GM18868 (cell line): ENCODE measurements at regions not wholly inside any gene's neighbourhood (a gene's known extent, or its start where the extent isn't known, plus 50 kb on each side); places are given as distances from the start of the nearest gene placed in this dataset.
"Not testable (repeated sequence)": the region's sequence is repeated elsewhere in the genome, so short reads cannot be mapped to it uniquely, and the experiment has no call there.

ENCODE experiments used
- ATAC-seq: cut with Tn5 transposase; IDR thresholded peaks from one replicate; pipeline ENCODE4 v1.9.1; 2021; ENCODE audit warnings: mild to moderate bottlenecking, moderate library complexity; ENCODE audit not compliant: unreplicated experiment

DNA sequence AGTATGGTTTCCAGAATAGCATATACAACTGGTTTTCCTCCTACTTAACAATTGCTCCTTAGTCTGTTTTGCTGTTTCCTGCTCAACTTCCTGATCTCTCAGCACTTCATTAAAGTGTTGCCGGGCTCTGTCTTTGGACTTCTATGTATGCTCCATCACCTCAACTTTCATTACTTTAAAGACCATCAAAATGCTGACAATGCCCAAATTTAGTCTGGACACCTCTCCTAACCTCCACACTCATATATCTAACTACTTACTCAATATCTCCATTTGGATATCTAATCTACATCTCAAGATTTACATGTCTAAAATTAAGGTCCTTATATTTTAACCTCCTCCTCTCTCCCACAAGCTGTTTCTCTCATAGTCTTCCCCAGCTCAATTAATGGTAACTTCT is 54.4 kb upstream of the LGR5 start:
- ATAC-seq, result no peak

DNA sequence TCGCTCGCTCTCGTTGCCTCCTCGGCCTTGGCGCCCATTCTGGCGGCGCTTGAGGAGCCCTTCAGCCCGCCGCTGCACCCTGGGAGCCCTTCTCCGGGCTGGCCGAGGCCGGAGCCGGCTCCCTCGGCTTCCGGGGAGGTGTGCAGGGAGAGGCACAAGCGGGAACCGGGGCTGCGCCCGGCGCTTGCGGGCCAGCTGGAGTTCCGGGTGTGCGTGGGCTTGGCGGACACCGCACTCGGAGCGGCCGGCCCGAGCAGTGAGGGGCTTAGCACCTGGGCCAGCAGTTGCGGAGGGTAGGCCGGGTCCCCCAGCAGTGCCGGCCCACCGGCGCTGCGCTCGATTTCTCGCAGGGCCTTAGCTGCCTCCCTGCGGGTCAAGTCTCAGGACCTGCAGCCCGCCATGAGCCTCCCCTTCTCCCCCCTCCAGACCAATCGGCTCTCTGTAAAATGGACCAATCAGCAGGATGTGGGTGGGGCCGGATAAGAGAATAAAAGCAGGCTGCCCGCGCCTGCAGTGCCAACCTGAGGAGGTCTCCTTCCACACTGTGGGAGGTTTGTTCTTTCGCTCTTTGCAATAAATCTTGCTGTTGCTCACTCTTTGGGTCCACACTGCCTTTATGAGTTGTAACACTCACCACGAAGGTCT is 62.8 kb upstream of the LGR5 start:
- ATAC-seq, result not testable (repeated sequence)

DNA sequence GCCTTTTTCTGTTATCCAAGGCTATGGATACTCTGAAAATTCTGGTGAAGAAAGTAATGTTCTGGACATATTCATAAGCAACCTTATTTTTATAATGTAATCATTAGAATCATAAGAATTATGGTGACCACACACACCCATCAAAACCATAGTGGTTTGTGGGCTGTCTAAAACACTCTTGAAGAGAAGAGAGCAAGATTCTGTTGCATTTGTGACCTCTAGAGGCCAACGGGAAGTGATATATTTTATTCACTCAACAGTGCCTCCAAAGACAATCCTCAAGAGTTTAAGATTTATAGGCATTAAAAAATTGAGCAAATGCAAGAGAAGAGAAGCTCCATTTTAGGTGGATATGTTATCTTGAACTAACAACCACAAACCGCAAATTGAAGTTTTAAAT is 68.5 kb upstream of the LGR5 start:
- ATAC-seq, result no peak

DNA sequence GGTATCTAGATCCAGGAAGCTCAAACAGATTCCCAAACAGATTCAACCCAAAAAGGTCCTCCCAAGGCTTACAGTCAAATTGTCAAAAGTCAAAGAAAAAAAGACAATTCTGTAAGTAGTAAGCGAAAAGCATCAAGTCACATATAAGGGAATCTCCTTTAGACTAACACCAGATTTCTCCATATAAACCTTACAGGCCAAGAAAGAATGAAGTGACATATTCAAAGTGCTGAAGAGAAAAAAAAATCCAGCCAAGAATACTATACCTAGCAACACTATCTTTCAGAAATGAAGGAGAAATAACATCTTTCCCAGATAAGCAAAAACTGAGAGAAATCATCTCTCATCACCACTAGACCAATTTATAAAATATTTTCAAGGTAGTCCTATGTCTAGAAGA is 79.6 kb upstream of the LGR5 start:
- no peak for ATAC-seq

DNA sequence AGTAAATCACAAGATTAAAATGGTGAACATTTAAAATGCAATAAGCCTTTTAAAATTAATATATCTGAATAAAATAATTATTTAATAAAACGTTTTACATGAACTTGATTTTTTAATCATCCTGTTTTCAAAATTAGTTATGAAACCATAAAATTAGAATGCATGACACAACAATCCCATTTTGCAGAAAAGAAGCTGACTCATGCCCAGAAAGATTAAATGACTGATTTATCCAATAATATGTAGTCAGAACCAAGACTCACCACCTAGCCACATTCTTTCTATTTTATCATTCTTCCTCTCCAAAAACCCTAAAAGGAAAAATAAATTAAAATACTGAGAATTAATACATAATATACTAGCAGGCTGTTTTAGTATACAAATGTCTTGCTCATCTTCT is 83.0 kb upstream of the LGR5 start:
- no peak for ATAC-seq

DNA sequence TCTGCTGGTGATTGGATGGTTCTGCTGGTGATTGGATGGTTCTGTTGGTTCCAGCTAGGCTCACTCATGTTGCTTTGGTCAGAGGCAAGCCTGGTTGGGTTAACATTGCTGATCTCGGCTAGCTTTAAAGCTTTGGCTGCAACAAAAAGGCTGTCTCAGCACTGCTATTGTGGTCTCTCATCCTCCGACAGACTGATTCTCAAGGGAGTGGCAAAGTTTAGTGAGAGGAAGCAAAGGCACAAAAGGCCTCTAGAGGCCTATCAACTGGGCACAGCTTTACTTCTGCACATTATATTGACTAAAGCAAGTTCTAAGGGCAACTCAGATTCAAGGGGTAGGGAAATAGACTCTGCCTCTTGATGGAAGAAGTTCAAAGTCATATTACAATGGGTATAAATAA is 84.7 kb upstream of the LGR5 start:
- ATAC-seq, result no peak

DNA sequence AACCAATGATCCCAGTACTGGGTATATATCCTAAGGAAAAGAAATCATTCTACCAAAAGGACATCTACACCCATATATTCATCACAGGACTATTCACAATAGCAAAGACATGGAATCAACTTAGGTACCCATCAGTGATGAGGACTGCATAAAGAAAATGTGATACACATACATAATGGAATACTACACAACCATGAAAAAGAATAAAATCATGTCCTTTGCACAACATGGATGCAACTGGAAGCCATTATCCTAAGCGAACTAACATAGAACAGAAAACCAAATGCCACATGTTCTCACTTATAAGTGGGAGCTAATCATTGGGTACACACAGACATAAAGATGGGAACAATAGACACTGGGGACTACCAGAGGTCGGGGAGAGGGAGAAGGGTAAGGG is 86.0 kb upstream of the LGR5 start:
- no peak for ATAC-seq

DNA sequence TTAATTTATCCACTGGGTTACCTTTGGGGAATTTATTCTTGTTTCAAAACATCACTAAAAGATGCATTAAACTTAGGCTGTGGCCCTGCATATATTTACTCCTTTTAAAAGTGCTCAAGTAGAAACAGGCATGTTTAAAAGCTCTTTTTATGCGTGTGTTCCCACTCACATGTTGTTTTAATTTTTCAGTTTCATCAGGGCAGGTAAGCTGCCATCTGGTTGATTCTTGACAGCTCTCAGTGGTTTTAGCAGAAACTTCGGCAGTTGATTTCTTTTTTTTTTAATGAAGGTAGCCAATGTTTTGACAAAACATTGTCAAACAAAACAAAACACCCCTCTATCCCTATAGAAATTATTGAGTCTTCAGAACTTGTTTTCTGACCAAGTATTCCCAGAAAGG is 89.6 kb upstream of the LGR5 start:
- no peak for ATAC-seq

DNA sequence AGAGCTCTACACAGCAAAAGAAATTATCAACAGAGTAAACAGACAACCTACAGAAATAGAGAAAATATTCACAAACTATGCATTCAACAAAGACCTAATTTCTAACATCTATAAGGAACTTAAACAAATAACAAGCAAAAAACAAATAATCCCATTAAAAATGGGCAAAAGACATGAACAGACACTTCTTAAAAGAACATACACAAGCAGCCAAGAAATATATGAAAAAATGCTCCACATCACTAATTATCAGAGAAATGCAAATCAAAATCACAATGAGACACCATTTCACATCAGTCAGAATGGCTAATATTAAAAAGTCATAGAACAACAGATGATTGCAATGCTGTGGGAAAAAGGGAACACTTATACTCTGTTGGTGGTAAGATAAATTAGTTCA is 100.7 kb upstream of the LGR5 start:
- ATAC-seq, result no peak

DNA sequence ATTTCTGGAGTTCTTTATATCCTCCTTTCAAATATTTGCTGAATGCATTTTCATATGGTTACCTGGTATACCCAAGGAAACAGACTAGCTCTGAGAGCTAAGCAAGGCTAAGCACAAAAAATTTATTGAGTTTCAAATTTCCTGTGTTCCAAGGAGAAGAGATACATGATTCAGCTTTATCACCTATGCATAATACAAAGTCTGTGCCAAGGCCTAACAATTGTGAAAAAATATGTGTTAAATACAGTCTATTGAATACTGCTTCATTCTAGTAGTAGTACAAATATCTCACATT is 103.7 kb upstream of the LGR5 start:
- no peak for ATAC-seq

DNA sequence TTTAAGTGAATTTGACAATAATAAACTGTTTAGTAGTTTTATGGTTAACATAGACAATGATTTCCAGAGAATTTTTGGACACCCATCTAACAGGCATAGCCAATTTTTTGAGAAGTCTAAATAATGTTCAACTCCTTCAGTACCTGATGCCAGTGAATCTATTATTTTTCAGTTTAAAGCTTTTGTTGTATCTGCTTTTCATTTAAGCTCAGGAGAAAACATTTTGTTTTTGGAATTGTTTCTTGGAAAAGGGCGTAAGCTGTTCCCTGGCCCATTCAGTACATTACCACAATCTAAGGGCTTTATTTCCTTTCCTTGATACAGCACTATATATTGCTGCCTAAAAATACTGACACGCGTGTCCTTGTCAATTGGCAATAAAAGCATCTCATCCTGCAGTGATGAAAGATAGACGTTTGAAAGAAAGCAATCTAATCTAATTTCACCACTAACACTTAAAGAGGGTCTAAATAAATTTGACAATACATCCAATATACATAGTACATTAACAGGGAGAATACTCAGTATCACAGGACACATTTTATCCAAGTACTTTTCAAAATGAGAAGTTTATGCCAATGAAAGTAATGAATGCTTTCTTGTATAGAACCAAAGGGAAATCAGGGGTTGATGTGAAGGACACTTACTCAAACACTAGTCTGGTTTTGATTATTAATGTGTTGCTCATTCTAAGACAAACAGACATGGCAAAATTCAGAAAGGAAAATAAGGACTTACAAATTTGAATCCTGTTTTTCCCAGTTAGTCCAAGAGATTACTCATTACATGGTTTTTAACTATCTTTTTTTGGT is 104.2 kb upstream of the LGR5 start:
- ATAC-seq, result no peak

DNA sequence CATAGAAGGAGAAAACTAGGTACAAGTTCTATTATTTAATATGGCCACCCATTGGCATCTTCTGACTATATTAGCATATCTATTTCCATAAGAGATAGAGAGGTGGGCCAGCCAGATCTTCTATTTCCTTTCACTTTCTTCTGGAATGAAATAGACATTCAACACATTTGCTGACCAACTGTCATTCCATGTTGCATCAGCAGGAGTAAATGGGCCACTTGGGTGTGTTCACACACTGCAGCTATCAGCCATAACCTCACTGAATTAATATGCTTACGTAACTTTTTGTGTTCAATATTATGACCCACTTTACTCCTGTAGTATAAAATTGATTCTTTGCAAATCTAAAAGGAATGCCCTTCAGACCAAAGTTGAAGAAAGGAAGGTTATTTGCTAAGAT is 106.2 kb upstream of the LGR5 start:
- no peak for ATAC-seq

DNA sequence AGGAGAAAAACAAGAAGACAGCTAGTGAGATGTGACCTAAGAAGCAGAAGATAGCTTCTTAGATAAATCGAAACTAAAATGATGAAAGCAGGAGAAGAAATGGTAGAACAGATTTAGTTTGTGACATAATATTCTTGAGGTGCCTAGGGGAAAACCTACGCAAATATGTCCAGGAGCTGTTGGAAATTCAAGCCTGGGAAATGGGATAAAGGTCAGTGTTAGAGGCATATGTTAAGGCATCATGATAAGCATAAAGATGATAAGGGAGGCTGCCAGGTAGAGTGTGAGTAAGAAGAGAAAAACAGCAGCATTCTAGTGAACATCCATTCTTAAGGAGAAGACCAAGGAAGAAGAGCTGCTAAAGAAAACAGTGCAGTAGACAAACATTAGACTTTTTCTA is 109.6 kb upstream of the LGR5 start:
- no peak for ATAC-seq

DNA sequence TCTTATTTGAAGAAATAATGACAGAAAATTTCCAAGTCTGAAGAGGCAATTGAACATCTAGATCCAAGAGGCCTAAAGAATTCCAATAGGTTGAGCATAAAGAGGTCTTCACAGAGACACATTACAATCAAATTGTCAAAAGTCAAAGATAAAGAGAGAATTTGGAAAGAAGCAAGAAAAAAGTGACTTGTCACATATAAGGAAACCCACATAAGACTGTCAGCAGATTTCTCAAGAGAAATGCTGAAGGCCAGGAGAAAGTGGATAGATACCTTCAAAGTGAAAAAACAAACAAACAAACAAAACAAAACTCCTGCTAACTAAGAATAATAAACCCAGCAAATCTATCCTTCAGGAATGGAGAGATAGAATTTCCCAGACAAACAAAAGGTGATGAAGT is 118.1 kb upstream of the LGR5 start:
- ATAC-seq, result no peak

DNA sequence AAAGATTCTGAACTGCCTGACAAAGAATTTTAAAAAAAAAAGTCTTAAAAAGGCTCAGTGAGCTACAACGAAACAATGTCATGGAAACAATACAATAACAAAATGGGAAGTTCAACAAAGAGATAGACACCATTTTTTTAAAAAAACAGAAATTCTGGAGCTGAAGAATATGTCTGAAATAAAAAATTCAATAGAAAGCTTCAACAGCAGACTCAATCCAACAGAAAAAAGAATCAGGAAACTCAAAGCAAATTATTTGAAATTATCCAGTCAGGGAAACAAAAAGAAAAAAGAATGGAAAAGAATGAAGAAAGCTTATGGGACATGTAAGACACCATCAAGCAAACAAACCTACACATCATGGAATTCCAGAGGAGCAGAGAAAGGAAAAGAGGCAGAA is 118.5 kb upstream of the LGR5 start:
- no peak for ATAC-seq

DNA sequence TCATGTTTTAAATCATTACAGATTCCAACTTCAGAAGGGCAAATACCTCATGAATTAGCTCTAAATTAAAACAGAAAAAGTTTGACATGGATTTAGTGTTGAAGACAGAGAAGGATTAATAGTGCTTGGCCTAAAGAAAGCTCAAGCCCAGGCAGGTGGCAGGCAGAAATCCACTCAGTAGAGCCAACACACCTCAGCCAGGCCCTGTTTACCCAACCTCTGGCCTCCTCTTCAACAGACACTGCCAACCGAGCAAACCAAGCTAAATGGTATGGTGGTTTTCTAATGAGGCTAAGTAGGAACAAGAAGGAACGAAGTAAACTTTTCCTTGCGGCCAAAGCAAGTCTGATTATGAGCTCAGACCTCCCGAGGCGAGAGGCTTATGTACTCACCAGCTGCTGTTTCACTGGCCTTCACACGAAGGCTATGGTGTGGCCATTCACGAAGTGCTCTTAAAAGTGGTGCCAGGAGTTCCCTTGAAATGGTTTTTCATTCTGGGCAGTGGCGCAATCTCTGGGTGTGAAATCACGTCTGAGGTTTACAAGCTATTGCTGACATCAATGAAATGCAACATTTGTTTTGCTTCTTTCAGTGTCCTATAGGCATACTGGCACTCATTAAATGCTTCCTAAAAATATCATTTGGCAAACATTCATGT is 124.1 kb upstream of the LGR5 start:
- no peak for ATAC-seq

DNA sequence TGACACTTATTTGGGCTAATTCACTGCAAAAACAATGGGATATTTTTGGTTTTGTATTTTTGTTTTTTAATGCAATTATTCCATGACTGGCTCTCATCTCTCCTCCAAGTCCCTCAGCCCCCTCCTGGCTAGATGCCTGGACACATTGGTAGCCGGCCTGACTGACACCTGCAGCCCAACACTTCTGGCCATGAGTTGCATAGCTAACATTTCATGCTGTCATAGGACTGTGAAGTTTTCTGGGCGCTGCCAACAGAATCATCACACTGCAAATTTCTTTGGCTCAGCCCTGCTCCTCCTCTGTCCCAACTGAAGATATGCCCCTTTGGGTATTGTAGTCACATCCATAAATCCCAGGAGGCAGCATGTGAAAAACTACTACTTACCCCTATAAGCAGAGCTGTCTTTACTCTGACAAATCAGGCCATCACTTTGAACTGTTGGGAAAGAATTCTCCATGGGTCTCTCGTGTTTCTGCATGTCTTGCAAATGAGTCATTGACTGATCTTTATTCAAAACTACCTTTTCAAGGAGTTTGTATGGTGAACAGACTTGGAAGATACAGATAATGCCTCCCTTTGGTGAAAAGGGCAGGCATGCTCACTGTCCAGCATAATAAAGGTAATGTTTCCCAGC is 126.7 kb upstream of the LGR5 start:
- ATAC-seq, result no peak

DNA sequence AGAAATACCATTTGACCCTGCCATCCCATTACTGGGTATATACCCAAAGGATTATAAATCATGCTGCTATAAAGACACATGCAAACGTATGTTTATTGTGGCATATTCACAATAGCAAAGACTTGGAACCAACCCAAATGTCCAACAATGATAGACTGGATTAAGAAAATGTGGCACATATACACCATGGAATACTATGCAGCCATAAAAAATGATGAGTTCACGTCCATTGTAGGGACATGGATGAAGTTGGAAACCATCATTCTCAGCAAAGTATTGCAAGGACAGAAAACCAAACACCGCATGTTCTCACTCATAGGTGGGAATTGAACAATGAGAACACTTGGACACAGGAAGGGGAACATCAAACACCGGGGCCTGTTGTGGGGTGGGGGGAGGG is 128.0 kb upstream of the LGR5 start:
- ATAC-seq, result not testable (repeated sequence)

DNA sequence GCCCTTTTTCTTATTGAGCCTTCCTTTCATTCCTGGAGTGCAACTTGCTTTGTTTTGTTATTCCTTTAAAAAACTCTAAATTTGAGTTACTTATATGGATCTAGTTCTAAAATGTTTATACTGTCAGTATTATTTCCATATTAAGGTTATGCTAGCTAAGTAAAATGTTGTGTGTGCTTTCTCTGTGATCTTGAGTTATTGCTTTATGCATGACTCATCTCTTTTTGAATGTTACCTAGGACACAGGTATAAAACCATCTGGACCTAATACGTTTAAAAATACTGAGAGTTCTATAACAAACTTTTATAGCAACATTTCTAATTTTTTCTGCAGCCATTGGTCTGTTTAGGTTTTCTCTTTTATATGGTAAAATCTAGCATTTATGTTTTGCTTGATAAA is 132.8 kb upstream of the LGR5 start:
- no peak for ATAC-seq

DNA sequence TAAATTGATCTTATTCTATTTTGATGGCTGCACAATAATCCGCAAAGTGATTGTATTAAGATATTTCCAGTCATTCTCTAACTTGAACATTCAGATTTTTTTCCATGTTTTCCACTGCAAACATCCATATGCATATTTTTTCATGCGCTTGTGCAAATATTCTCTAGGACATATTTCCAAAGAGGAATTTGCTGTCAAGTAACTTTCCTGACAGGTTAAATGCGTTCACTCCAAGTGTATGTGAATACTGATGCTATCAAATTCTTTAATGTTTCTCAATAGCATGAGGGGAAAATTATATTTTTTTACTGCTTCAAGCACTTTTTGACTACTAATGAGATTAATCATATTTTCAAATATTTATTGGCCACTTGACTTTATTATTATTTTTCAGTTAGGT is 135.3 kb upstream of the LGR5 start:
- ATAC-seq, result no peak

DNA sequence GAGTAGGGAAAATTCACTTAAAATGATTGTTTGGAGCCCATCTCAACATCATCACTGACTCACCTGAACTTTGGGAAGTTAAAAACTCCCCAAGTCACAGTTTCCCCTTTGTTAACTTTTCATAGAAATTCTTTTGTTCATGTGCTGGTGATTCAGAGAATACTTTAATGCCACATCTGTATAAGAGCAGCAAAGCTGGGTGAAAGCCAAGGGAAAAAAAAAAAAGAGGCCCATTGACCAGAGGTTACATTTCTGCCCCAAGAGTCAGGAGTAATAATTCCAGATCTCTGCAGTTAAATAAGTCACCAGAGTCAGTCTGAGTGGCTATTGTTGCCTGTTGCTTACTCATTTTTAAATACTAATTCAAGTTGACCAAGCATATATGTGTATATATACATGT is 136.4 kb upstream of the LGR5 start:
- ATAC-seq, result no peak
